IgD-negative memory B cell (primary cell): ENCODE measurements at regions not wholly inside any gene's neighbourhood (a gene's known extent, or its start where the extent isn't known, plus 50 kb on each side); places are given as distances from the start of the nearest gene placed in this dataset.

ENCODE experiments used
- H3K27ac Mint-ChIP-seq, 3 donors: one replicate each; pipeline ENCODE4 v1.8.0; 2020 to 2022; ENCODE audit warnings: mild to moderate bottlenecking in 3 of 3, mixed read lengths in 3 of 3, moderate library complexity in 1 of 3
- H3K27me3 Mint-ChIP-seq: one replicate; pipeline ENCODE4 v1.8.0; 2021; ENCODE audit warnings: mixed read lengths
- H3K36me3 Mint-ChIP-seq: one replicate; pipeline ENCODE4 v1.8.0; 2020; ENCODE audit warnings: mild to moderate bottlenecking, mixed read lengths
- H3K4me1 Mint-ChIP-seq, 3 donors: one replicate each; pipeline ENCODE4 v1.8.0; 2020 to 2022; ENCODE audit warnings: mixed read lengths in 3 of 3, mild to moderate bottlenecking in 1 of 3
- H3K4me3 Mint-ChIP-seq, 4 donors: one replicate each; pipeline ENCODE4 v1.8.0; 2020 to 2022; ENCODE audit warnings: mild to moderate bottlenecking in 4 of 4, mixed read lengths in 4 of 4, moderate library complexity in 3 of 4
- H3K9me3 Mint-ChIP-seq, 3 donors: one replicate each; pipeline ENCODE4 v1.8.0; 2020 to 2021; ENCODE audit warnings: mixed read lengths in 3 of 3, mild to moderate bottlenecking in 1 of 3

DNA sequence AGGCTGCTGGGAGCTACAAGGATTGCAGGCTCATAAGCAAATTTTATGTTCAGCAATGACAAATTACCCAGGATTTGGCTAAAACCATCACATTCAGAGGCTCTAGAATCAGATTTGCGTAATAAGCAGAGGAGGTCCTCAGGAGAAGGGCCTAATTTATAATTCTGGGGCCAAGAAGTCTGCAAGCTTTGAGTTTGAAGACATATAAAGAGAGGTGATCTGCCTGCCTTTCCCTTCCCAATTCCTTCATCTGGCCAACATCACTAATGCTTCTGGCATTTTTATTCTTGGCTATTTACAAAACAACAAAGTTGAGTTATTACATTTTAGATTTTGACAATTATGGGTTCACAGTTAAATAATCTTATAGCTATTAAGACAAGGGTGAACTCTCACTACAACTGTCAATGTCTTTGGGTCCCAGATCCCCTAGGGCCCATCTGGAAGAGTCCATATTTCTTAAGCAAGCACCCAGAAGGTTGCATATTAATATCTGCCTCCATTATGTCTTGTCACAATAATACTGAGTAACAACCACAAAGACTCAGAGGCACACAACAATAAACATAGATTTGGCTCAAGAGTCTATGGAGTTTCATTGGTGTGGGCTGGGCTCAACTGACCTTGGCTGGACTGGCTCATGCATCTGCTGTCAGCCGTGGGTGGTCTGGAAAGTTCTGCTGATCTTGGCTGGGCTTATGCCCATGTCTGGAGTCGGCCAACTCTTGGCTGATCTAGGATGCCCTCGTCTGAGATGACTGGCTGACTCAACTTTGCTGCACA, 67.2 kb upstream of the CD82 start:
- no peak overlapping the region for H3K27ac Mint-ChIP-seq
- H3K4me1 Mint-ChIP-seq = no peaks in the 10 kb centered on the region
- no peak overlapping the region for H3K4me3 Mint-ChIP-seq
- peaks cover 4% of the 10 kb centered on the region for H3K27me3 Mint-ChIP-seq
- H3K9me3 Mint-ChIP-seq = peaks cover 0 to 3% (median 0%) of the 10 kb centered on the region in 3 donors
- H3K36me3 Mint-ChIP-seq = no peaks in the 10 kb centered on the region

DNA sequence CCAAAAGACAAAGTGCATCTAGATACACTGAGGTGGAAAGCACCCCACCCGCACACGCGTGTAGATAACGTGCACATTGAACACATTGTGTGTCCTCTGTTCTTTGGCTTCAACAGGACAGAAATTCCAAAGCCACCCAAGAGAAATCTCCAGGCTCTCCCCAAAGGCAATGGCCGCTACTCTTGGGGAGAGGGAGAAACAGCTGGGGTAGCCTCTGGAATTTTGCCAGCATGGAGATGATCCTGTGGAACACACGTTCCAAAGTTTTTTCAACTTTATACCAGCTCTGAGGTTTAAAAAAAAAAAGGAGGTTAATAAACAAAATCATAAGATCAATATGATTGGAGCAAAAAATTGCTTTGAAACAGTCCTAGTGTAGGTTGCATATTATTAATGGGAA, 63.0 kb upstream of the CD82 start:
- Mint-ChIP-seq H3K36me3 (no peaks in the 10 kb centered on the region), H3K27me3 (peaks cover 4% of the 10 kb centered on the region), H3K4me1 (no peaks in the 10 kb centered on the region), H3K27ac (no peak overlapping the region), H3K4me3 (no peak overlapping the region), H3K9me3 (no peaks in the 10 kb centered on the region)

DNA sequence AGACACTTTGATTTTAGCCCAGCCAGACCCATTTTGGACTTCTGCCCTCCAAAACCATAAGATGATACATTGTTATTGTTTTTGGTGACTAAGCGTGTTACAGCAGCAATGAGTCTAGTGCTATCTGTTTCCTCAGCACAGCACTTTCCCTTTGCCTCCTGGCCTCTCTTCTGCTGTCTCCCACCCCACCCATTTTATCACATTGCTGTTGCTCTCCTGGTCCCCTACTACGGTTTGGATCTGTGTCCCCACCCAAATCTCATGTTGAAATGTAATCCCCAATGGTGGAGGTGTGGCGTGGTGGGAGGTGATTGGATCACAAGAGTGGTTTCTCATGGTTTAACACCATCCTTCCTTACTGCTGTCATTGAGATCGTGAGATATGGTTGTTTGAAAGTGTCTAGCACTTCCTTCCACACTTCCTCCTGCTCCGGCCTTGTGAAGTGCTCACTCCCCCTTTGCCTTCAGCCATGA, 59.8 kb upstream of the CD82 start:
- Mint-ChIP-seq H3K9me3 (no peaks in the 10 kb centered on the region), H3K27ac (no peak overlapping the region), H3K4me1 (peaks cover 0 to 2% (median 0%) of the 10 kb centered on the region in 3 donors), H3K36me3 (no peaks in the 10 kb centered on the region), H3K4me3 (no peak overlapping the region), H3K27me3 (peaks cover 7% of the 10 kb centered on the region)

DNA sequence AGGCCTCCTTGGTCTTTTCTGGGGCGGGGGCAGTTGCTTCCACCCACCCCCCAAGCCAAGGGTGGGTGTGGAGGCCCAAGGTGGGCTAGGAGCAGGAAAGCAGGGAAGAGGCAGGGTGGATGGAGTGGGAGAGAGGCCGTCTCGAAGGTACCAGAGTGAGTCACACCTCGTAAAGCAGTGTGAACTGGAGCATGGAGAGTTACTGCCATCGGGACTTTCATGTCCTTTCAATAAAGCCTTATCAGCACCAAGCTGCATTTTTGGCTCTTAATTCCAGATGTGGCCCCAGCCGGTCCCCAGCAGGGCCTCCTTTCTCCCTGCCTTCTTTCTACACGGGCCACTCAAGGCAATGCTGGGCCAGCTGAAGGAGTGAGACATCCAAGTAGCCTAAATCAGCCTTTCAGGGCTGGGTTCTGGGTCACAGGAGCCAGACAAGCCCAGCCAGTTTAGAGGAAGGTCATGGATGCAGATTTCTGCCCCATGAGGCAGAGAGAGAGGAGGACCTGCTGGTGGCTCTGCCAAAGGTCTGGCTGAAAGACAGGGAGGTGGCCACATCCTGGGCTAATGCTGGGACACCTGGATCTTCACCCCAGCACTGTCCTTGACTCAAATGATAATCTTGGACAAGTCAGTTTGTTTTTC, 59.0 kb upstream of the CD82 start:
- Mint-ChIP-seq H3K36me3 (no peaks in the 10 kb centered on the region), H3K4me3 (no peak overlapping the region), H3K27me3 (peaks cover 8% of the 10 kb centered on the region), H3K27ac (no peak overlapping the region), H3K4me1 (peaks cover 0 to 2% (median 0%) of the 10 kb centered on the region in 3 donors), H3K9me3 (no peaks in the 10 kb centered on the region)

DNA sequence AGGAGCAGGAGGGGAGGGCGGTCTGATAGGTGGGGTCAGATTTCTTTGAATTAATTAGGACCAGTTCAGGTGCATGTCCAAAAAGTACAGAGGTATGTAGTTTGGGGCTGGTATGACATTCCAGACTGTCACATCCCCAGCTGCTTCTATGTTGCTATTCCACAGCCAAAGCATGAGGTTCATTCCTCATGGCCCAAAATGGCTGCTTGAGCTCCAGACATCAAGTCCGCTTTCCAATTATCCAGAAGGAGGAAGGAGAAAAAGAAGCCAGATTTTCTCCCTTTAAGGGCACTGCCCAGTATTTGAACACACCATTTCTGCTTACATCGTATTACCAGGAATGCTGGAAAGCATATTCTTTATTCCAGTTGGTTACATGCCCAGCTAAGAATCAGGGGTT, 58.0 kb upstream of the CD82 start:
- Mint-ChIP-seq H3K4me1 (peaks cover 0 to 2% (median 0%) of the 10 kb centered on the region in 3 donors), H3K4me3 (no peak overlapping the region), H3K9me3 (no peaks in the 10 kb centered on the region), H3K27ac (no peak overlapping the region), H3K36me3 (no peaks in the 10 kb centered on the region), H3K27me3 (peaks cover 12% of the 10 kb centered on the region)

GRCh38 chr11:44507896-44508445, 57.5 kb upstream of the CD82 start:
- H3K36me3 Mint-ChIP-seq = no peaks in the 10 kb centered on the region
- peak overlapping the region in 1 of 4 donors; percentile 56 for H3K4me3 Mint-ChIP-seq
- H3K9me3 Mint-ChIP-seq = no peaks in the 10 kb centered on the region
- H3K27me3 Mint-ChIP-seq = peaks cover 15% of the 10 kb centered on the region
- no peak overlapping the region for H3K27ac Mint-ChIP-seq
- H3K4me1 Mint-ChIP-seq = peaks cover 0 to 2% (median 0%) of the 10 kb centered on the region in 3 donors

GRCh38 chr11:44509296-44509695, 56.2 kb upstream of the CD82 start:
- Mint-ChIP-seq H3K9me3 (no peaks in the 10 kb centered on the region), H3K4me3 (peak overlapping the region in 1 of 4 donors; percentile 20), H3K27me3 (peaks cover 19% of the 10 kb centered on the region)

DNA sequence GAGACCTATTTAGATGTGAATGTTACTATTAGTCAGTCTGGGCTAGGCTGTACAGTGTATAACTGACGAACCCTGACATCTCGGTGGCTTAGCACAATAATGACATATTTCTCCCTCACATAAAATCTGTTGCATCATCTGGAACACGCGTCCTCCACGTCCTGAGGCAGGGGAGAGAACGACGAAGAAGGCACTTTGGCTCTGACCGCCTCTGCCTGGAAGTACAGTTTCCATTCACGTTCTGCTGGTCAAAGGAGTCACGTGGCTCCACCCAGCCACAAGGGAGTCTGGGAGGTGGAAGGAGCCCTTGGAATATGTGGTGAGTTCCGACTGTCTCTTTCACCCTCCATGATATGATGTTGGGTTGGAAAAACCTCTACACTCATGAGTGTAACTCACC, 55.1 kb upstream of the CD82 start:
- Mint-ChIP-seq H3K27ac (no peak overlapping the region), H3K36me3 (no peaks in the 10 kb centered on the region), H3K9me3 (no peaks in the 10 kb centered on the region), H3K4me1 (peaks cover 0 to 3% (median 0%) of the 10 kb centered on the region in 3 donors), H3K4me3 (no peak overlapping the region), H3K27me3 (peaks cover 19% of the 10 kb centered on the region)

More at GRCh38 chr11:44509296-44509695, 56.2 kb upstream of the CD82 start:
- Mint-ChIP-seq H3K36me3 (no peaks in the 10 kb centered on the region), H3K27ac (no peak overlapping the region), H3K4me1 (peaks cover 0 to 3% (median 0%) of the 10 kb centered on the region in 3 donors)

DNA sequence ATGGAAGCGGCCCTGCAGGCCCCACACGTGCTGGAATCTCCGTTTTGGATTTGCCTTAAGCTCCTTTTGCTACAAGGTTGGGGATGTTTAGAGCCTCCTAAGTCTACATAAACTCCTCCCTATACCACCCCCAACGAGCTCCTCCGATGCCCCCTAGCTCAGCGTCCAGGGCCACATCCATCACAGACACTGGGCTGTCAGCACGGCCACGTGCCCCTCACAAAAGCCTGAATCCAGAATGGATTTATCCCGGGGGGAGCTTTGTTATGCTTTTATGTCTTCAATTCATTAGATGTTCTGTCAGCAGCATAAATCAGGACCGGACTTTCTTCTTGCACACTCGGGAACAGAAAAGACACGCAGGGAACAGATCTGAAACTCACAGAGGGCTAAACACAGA, 52.6 kb upstream of the CD82 start:
- H3K36me3 Mint-ChIP-seq = no peaks in the 10 kb centered on the region
- H3K4me1 Mint-ChIP-seq = peaks cover 0 to 3% (median 0%) of the 10 kb centered on the region in 3 donors
- H3K27me3 Mint-ChIP-seq = peaks cover 15% of the 10 kb centered on the region
- H3K27ac Mint-ChIP-seq = peak overlapping the region in 1 of 3 donors; percentile 48
- no peaks in the 10 kb centered on the region for H3K9me3 Mint-ChIP-seq
- H3K4me3 Mint-ChIP-seq = no peak overlapping the region

GRCh38 chr11:44515048-44515447, 50.4 kb upstream of the CD82 start:
- Mint-ChIP-seq H3K27me3 (peaks cover 15% of the 10 kb centered on the region), H3K9me3 (no peaks in the 10 kb centered on the region), H3K36me3 (no peaks in the 10 kb centered on the region), H3K4me1 (peaks cover 0 to 2% (median 0%) of the 10 kb centered on the region in 3 donors), H3K4me3 (no peak overlapping the region), H3K27ac (no peak overlapping the region)
